Hepatocyte (in vitro differentiated cells): ENCODE measurements at regions not wholly inside any gene's neighbourhood (a gene's known extent, or its start where the extent isn't known, plus 50 kb on each side); places are given as distances from the start of the nearest gene placed in this dataset.

ENCODE experiments used
- CTCF ChIP-seq: fragments of 200-600 bp; sonication (generic); IDR thresholded peaks from 2 replicates; pipeline ENCODE4 v1.5.1; 2016; ENCODE audit warnings: antibody characterized with exemption, mild to moderate bottlenecking; ENCODE audit not compliant: poor library complexity
- EZH2 ChIP-seq: fragments of 200-600 bp; sonication (generic); IDR thresholded peaks from 2 replicates; pipeline ENCODE4 v1.6.1; 2016; ENCODE audit warnings: antibody characterized with exemption, mild to moderate bottlenecking, borderline replicate concordance
- EZH2phosphoT487 ChIP-seq: fragments of 200-600 bp; sonication (generic); IDR thresholded peaks from one replicate; pipeline ENCODE4 v1.6.1; 2018; ENCODE audit warnings: antibody characterized with exemption, mild to moderate bottlenecking, low read depth, moderate library complexity; ENCODE audit not compliant: unreplicated experiment, severe bottlenecking

DNA sequence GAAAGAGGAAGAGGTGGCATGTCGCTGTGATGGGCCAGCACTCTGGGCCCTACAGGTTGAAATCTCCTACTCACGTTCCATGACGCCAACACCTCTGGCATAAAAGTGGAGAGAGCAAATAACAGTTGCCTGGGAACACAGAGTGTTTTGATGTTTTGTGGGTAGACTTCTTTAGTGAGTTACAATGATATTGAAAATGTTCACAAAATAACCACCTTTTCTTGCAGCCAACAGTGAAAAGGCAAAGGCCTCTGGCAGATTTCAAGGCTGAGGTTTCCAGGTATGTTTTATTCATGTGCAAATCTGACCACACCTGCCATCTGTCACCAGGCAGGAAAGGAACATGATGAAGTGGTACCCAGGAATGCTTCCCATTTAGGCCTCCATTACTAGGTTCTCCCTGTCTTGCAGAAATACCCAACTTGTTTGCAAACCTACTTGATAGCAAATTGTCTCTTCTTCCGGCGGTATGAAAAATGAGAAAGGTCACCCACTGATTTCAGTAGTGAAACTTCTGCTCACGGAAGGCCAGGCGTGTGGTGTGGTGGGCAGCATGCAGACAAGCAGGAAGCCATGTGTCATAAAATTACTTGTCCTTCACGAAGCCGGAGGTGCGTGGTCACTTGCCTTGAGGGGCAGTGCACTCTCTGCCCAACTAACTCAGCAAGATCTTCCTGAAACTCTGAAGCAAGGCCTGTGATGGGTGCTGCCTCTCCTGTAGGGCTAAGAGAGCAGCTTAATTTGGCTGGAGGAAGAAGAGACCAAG, 299.1 kb upstream of the PRDM1 start:
- TF ChIP-seq CTCF (no peak), EZH2phosphoT487 (no peak), EZH2 (no peak)
